K562 (cell line): ENCODE measurements at regions not wholly inside any gene's neighbourhood (a gene's known extent, or its start where the extent isn't known, plus 50 kb on each side); places are given as distances from the start of the nearest gene placed in this dataset.

Experiments used
- ATAC-seq: fragments of 200-7000 bp; cut with Tn5 transposase; 3 replicates; pipeline ENCODE4 v1.9.1; 2020; ENCODE audit warnings: moderate library complexity
- BruUV-seq: library from RNA; stranded (reverse); fragments of 400-500 nt; replicated peaks from 2 replicates; lab custom pipeline; 2021; lab: Mats Ljungman, UMichigan
- CTCF ChIA-PET: fragments of 300-600 bp; formaldehyde crosslinking; extraction: SDS; loops from one replicate; lab custom pipeline; 2021; ENCODE audit warnings: low intra/inter-chr PET ratio; lab: Yijun Ruan, JAX
- POLR2A ChIA-PET: fragments of 300-600, 350-650 bp; sonication (Branson Sonifier 250); formaldehyde crosslinking; extraction: SDS; loops from one replicate; lab custom pipeline; 2021; ENCODE audit warnings: antibody characterized with exemption, inconsistent platforms; lab: Yijun Ruan, JAX
- DNase-seq, 4 experiments: peaks; one replicate each; pipeline versions ENCODE4 v3.0.0 to v3.0.0-alpha.2; 2011 to 2018; ENCODE audit warnings: low spot score in 3 of 4, mixed read lengths in 3 of 4; ENCODE audit errors: extremely low read depth in 1 of 4
- FAIRE-seq: peaks from 2 replicates; lab custom pipeline; 2011; peaks lifted over from hg19 to GRCh38; lab: Jason Lieb, UNC
- H2AFZ ChIP-seq: 2 replicates; pipeline ENCODE4 v1.6.0; 2011; ENCODE audit warnings: low read depth, low read length, control low read depth, inconsistent platforms
- H3K27ac ChIP-seq: fragments of 200-600 bp; 3 replicates; pipeline ENCODE4 v1.8.0; 2011; ENCODE audit warnings: low read depth, mild to moderate bottlenecking, control low read depth, inconsistent platforms, low read length, moderate library complexity, mixed read lengths; ENCODE audit errors: extremely low read depth
- H3K27me3 ChIP-seq, 2 experiments: fragments of 300-600 bp in 1 of 2; 2 replicates in 1 of 2; 3 replicates in 1 of 2; pipeline versions ENCODE4 v1.6.0 to v1.8.0; 2011; ENCODE audit warnings: inconsistent platforms in 2 of 2, low read length in 2 of 2, mild to moderate bottlenecking in 1 of 2, mixed read lengths in 1 of 2, moderate library complexity in 1 of 2; ENCODE audit not compliant: control insufficient read depth in 2 of 2, insufficient read depth in 2 of 2
- H3K36me3 ChIP-seq: fragments of 300-600 bp; 3 replicates; pipeline ENCODE4 v1.8.0; 2011; ENCODE audit warnings: mild to moderate bottlenecking, low read length, inconsistent platforms; ENCODE audit not compliant: control insufficient read depth, insufficient read depth
- H3K4me1 ChIP-seq, 2 experiments: fragments of 200-600 bp in 1 of 2; replicated peaks in 1 of 2; 2 replicates in 1 of 2; 3 replicates in 1 of 2; pipeline versions ENCODE4 v1.5.1 to v1.8.0; 2011; ENCODE audit warnings: inconsistent platforms in 2 of 2, low read length in 2 of 2, mild to moderate bottlenecking in 1 of 2, mixed read lengths in 1 of 2, moderate library complexity in 1 of 2; ENCODE audit not compliant: control insufficient read depth in 2 of 2, insufficient read depth in 2 of 2
- H3K4me2 ChIP-seq: 2 replicates; pipeline ENCODE4 v1.6.1; 2011; ENCODE audit warnings: low read length, control low read depth, inconsistent platforms, mixed read lengths; ENCODE audit not compliant: insufficient read depth
- H3K4me3 ChIP-seq: fragments of 200-600 bp; sonication (generic), shearing (Covaris generic); 2 replicates; pipeline ENCODE4 v1.5.1; 2016; ENCODE audit warnings: control low read depth, inconsistent platforms
- H3K79me2 ChIP-seq: fragments of 200-600 bp; 3 replicates; pipeline ENCODE4 v1.8.0; 2011; ENCODE audit warnings: low read length, inconsistent platforms; ENCODE audit not compliant: control insufficient read depth, insufficient read depth
- H3K9ac ChIP-seq, 2 experiments: 2 replicates each; pipeline versions ENCODE4 v1.6.0 to v1.6.1; 2011; ENCODE audit warnings: low read depth in 2 of 2, low read length in 2 of 2, control low read depth in 1 of 2, inconsistent platforms in 1 of 2, mild to moderate bottlenecking in 1 of 2, mixed read lengths in 1 of 2; ENCODE audit not compliant: insufficient read depth in 1 of 2
- H3K9me1 ChIP-seq: one replicate; pipeline ENCODE4 v1.6.0; 2011; ENCODE audit warnings: inconsistent platforms, mild to moderate bottlenecking, low read length, moderate library complexity; ENCODE audit not compliant: control insufficient read depth, insufficient read depth
- H3K9me3 ChIP-seq: replicated peaks from 2 replicates; pipeline ENCODE4 v1.5.1; 2011; ENCODE audit warnings: low read depth, low read length, inconsistent platforms; ENCODE audit not compliant: control insufficient read depth, insufficient read depth
- H4K20me1 ChIP-seq: replicated peaks from 2 replicates; pipeline ENCODE4 v1.6.1; 2011; ENCODE audit warnings: low read length, inconsistent platforms, mixed read lengths; ENCODE audit not compliant: control insufficient read depth, insufficient read depth
- CHCHD3 ChIP-seq: fragments of 250-450 bp; sonication (Bioruptor Pico); IDR thresholded peaks from 2 replicates; pipeline ENCODE4 v2.1.2; 2022; ENCODE audit warnings: mild to moderate bottlenecking
- CREB1 ChIP-seq, 2 experiments: sonication (generic) in 1 of 2; formaldehyde crosslinking in 1 of 2; IDR thresholded peaks; 2 replicates each; pipeline versions ENCODE4 v1.6.1 to v1.8.0; 2012 to 2022; ENCODE audit warnings: inconsistent platforms in 1 of 2, mild to moderate bottlenecking in 1 of 2, missing genetic modification reagents in 1 of 2, moderate library complexity in 1 of 2
- CREBBP ChIP-seq: IDR thresholded peaks from one replicate; pipeline ENCODE4 v1.6.1; 2012; ENCODE audit warnings: low read depth, mild to moderate bottlenecking, control low read depth, inconsistent platforms, low read length
- KDM2B ChIP-seq: fragments of 250-450 bp; sonication (Bioruptor Pico); IDR thresholded peaks from 2 replicates; pipeline ENCODE4 v1.8.0; 2021; ENCODE audit warnings: mild to moderate bottlenecking, moderate library complexity
- RBBP5 ChIP-seq: fragments of 200-600 bp; sonication (generic); IDR thresholded peaks from 2 replicates; pipeline ENCODE4 v1.6.1; 2012; ENCODE audit warnings: borderline replicate concordance, mild to moderate bottlenecking, low read length, control low read depth, inconsistent platforms; ENCODE audit not compliant: insufficient read depth, poor library complexity, severe bottlenecking
- RUNX1 ChIP-seq: sonication (generic); IDR thresholded peaks from 2 replicates; pipeline ENCODE4 v1.6.1; 2016; ENCODE audit warnings: antibody characterized with exemption, low read depth
- TAF15 ChIP-seq: fragments of 200-400 bp; formaldehyde crosslinking; IDR thresholded peaks from 2 replicates; pipeline ENCODE4 v1.6.1; 2017; ENCODE audit warnings: mild to moderate bottlenecking, low read depth, low read length, moderate library complexity
- U2AF2 ChIP-seq: fragments of 200-400 bp; formaldehyde crosslinking; optimal IDR thresholded peaks from 2 replicates; pipeline ENCODE3; 2017; ENCODE audit warnings: low read depth, mild to moderate bottlenecking, low read length
- XRCC5 ChIP-seq: fragments of 200-400 bp; formaldehyde crosslinking; IDR thresholded peaks from 2 replicates; pipeline ENCODE4 v1.6.1; 2017; ENCODE audit warnings: low read depth, mild to moderate bottlenecking, low read length
- ZNF217 ChIP-seq: sonication (generic); formaldehyde crosslinking; IDR thresholded peaks from 2 replicates; pipeline ENCODE4 v1.8.0; 2022; ENCODE audit warnings: mild to moderate bottlenecking, missing genetic modification reagents
- WGBS: fragments of 100-300 bp; shearing (Covaris generic); methylation state at CpG from one replicate; pipeline ENCODE4 v1.1.6; 2016; ENCODE audit warnings: low coverage, mixed read lengths; ENCODE audit not compliant: insufficient coverage; ENCODE audit errors: missing lambda C conversion rate; 5-methylcytosine and 5-hydroxymethylcytosine counted together
- in situ Hi-C: fragments of 300-500 bp; cut with MboI; formaldehyde crosslinking; loops from 4 replicates; pipeline ENCODE4 v1.15.0; 2018; ENCODE audit warnings: inconsistent platforms, mixed read lengths
- intact Hi-C: fragments of 100-400 bp; cut with micrococcal nuclease; formaldehyde crosslinking; loops from 2 replicates; pipeline ENCODE4 v1.14.2; 2022
- TF ChIP-seq, protein P1 (sequence below): fragments of 450-650 bp; formaldehyde crosslinking; IDR thresholded peaks from 2 replicates; pipeline ENCODE4 v1.4.0; 2022; ENCODE audit warnings: mild to moderate bottlenecking, moderate library complexity
- TF ChIP-seq, protein P2 (sequence below): fragments of 450-650 bp; IDR thresholded peaks from 2 replicates; pipeline ENCODE4 v1.6.1; 2016; ENCODE audit warnings: low read depth, mild to moderate bottlenecking, moderate library complexity
- TF ChIP-seq, protein P3 (sequence below): fragments of 200-800 bp; sonication (Bioruptor generic); IDR thresholded peaks from 2 replicates; pipeline ENCODE4 v1.6.1; 2016; ENCODE audit warnings: missing genetic modification characterization, missing compliant biosample characterization
- TF ChIP-seq, protein P4 (sequence below): sonication (generic); formaldehyde crosslinking; IDR thresholded peaks from 2 replicates; pipeline ENCODE4 v1.8.0; 2022; ENCODE audit warnings: missing genetic modification reagents, mild to moderate bottlenecking, borderline replicate concordance
- TF ChIP-seq, protein P5 (sequence below): fragments of 450-650 bp; IDR thresholded peaks from 2 replicates; pipeline ENCODE4 v1.6.1; 2016

GRCh38 chr7:142562688-142563087, 186.6 kb upstream of the PRSS1 start:
- ChIA-PET CTCF (no interaction called here), POLR2A (no interaction called here)
- FAIRE-seq (no peak), ATAC-seq (no peak), DNase-seq (no peak)
- no peaks in the 10 kb centered on the region for H3K36me3 ChIP-seq
- H3K9ac ChIP-seq, result no peak overlapping the region
- WGBS, result 0% methylated on average over 1 of the region's 1 CpG
- H3K4me3 ChIP-seq, result no peak overlapping the region
- H3K79me2 ChIP-seq, result no peaks in the 10 kb centered on the region
- H3K27ac ChIP-seq, result no peak overlapping the region
- no peaks in the 10 kb centered on the region for H3K9me1 ChIP-seq
- in situ Hi-C loops (no loop called here), intact Hi-C loops (no loop called here)
- H2AFZ ChIP-seq, result no peak overlapping the region
- no peaks in the 10 kb centered on the region for H3K9me3 ChIP-seq
- H4K20me1 ChIP-seq, result no peaks in the 10 kb centered on the region
- H3K4me1 ChIP-seq, result no peaks in the 10 kb centered on the region
- H3K4me2 ChIP-seq, result no peak overlapping the region
- no TSS peak for BruUV-seq
- H3K27me3 ChIP-seq, result peaks cover 0 to 7% of the 10 kb centered on the region in 2 experiments; a peak in 2 of 5 replicates
- TF ChIP-seq CREBBP (no peak), CREB1 (IDR thresholded peaks at IDR 0.05) (no peak), CREB1 (CRISPR knock-in tag; IDR thresholded peaks at IDR 0.05) (no peak), TAF15 (no peak), ZNF217 (no peak), CHCHD3 (CRISPR knock-in tag) (no peak), RUNX1 (no peak), XRCC5 (no peak), U2AF2 (no peak), KDM2B (no peak), RBBP5 (no peak)
- TF ChIP-seq, protein P1, sequence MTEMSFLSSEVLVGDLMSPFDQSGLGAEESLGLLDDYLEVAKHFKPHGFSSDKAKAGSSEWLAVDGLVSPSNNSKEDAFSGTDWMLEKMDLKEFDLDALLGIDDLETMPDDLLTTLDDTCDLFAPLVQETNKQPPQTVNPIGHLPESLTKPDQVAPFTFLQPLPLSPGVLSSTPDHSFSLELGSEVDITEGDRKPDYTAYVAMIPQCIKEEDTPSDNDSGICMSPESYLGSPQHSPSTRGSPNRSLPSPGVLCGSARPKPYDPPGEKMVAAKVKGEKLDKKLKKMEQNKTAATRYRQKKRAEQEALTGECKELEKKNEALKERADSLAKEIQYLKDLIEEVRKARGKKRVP (CRISPR knock-in tag), result no peak
- TF ChIP-seq, protein P2, sequence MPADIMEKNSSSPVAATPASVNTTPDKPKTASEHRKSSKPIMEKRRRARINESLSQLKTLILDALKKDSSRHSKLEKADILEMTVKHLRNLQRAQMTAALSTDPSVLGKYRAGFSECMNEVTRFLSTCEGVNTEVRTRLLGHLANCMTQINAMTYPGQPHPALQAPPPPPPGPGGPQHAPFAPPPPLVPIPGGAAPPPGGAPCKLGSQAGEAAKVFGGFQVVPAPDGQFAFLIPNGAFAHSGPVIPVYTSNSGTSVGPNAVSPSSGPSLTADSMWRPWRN, result no peak
- TF ChIP-seq, protein P3, sequence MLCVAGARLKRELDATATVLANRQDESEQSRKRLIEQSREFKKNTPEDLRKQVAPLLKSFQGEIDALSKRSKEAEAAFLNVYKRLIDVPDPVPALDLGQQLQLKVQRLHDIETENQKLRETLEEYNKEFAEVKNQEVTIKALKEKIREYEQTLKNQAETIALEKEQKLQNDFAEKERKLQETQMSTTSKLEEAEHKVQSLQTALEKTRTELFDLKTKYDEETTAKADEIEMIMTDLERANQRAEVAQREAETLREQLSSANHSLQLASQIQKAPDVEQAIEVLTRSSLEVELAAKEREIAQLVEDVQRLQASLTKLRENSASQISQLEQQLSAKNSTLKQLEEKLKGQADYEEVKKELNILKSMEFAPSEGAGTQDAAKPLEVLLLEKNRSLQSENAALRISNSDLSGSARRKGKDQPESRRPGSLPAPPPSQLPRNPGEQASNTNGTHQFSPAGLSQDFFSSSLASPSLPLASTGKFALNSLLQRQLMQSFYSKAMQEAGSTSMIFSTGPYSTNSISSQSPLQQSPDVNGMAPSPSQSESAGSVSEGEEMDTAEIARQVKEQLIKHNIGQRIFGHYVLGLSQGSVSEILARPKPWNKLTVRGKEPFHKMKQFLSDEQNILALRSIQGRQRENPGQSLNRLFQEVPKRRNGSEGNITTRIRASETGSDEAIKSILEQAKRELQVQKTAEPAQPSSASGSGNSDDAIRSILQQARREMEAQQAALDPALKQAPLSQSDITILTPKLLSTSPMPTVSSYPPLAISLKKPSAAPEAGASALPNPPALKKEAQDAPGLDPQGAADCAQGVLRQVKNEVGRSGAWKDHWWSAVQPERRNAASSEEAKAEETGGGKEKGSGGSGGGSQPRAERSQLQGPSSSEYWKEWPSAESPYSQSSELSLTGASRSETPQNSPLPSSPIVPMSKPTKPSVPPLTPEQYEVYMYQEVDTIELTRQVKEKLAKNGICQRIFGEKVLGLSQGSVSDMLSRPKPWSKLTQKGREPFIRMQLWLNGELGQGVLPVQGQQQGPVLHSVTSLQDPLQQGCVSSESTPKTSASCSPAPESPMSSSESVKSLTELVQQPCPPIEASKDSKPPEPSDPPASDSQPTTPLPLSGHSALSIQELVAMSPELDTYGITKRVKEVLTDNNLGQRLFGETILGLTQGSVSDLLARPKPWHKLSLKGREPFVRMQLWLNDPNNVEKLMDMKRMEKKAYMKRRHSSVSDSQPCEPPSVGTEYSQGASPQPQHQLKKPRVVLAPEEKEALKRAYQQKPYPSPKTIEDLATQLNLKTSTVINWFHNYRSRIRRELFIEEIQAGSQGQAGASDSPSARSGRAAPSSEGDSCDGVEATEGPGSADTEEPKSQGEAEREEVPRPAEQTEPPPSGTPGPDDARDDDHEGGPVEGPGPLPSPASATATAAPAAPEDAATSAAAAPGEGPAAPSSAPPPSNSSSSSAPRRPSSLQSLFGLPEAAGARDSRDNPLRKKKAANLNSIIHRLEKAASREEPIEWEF (CRISPR knock-in tag), result no peak
- TF ChIP-seq, protein P4, sequence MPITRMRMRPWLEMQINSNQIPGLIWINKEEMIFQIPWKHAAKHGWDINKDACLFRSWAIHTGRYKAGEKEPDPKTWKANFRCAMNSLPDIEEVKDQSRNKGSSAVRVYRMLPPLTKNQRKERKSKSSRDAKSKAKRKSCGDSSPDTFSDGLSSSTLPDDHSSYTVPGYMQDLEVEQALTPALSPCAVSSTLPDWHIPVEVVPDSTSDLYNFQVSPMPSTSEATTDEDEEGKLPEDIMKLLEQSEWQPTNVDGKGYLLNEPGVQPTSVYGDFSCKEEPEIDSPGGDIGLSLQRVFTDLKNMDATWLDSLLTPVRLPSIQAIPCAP (CRISPR knock-in tag), result no peak
- TF ChIP-seq, protein P5, sequence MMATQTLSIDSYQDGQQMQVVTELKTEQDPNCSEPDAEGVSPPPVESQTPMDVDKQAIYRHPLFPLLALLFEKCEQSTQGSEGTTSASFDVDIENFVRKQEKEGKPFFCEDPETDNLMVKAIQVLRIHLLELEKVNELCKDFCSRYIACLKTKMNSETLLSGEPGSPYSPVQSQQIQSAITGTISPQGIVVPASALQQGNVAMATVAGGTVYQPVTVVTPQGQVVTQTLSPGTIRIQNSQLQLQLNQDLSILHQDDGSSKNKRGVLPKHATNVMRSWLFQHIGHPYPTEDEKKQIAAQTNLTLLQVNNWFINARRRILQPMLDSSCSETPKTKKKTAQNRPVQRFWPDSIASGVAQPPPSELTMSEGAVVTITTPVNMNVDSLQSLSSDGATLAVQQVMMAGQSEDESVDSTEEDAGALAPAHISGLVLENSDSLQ, result no peak
